ENCODE measurements at regions not wholly inside any gene's neighbourhood (a gene's known extent, or its start where the extent isn't known, plus 50 kb on each side); places are given as distances from the start of the nearest gene placed in this dataset.

- Histone ChIP-seq H3K9me3 (ENCODE audit: insufficient read depth, low read depth, low read length) (no peaks in the 10 kb centered on the region), H4K12ac (ENCODE audit: low read depth, low read length) (no peak overlapping the region), H3K79me2 (ENCODE audit: control insufficient read depth, insufficient read depth, low read length, poor library complexity) (no peaks in the 10 kb centered on the region), H3K27ac (ENCODE audit: low read depth, low read length) (no peak overlapping the region), H4K8ac (ENCODE audit: low read depth, low read length) (no peak overlapping the region), H3K14ac (ENCODE audit: low read length) (no peak overlapping the region), H3K4me3 (ENCODE audit: low read depth, low read length) (no peak overlapping the region), H2BK120ac (ENCODE audit: insufficient read depth, low read length, poor library complexity) (no peak overlapping the region), H2BK5ac (ENCODE audit: low read depth, low read length, poor library complexity) (no peak overlapping the region), H4K91ac (ENCODE audit: low read depth, low read length) (no peak overlapping the region), H3K4me2 (ENCODE audit: low read length) (no peak overlapping the region), H3K23ac (ENCODE audit: low read length) (no peak overlapping the region), H2AK5ac (ENCODE audit: low read length) (no peak overlapping the region), H2BK12ac (ENCODE audit: low read length) (no peak overlapping the region), H3K4me1 (ENCODE audit: control insufficient read depth in 1 of 2, insufficient read depth in 2 of 2, low read length in 2 of 2) (peaks cover 0 to 5% of the 10 kb centered on the region in 2 experiments), H2AFZ (ENCODE audit: insufficient read depth, low read length, poor library complexity) (no peak overlapping the region), H3K9ac (ENCODE audit: low read length) (no peak overlapping the region), H3K4ac (ENCODE audit: low read depth, low read length) (no peak overlapping the region), H3K36me3 (ENCODE audit: control insufficient read depth in 1 of 2, insufficient read depth in 2 of 2, low read length in 2 of 2) (no peaks in the 10 kb centered on the region), H3K79me1 (ENCODE audit: low read length) (no peaks in the 10 kb centered on the region), H3K18ac (ENCODE audit: low read length) (no peak overlapping the region), H3K27me3 (ENCODE audit: insufficient read depth, low read length) (no peaks in the 10 kb centered on the region)
- WGBS (ENCODE audit: extremely low coverage, insufficient coverage, insufficient read length) = no CpG with 5 or more reads among the region's 2 CpGs
- no peak for DNase-seq
These were observed 279.0 kb upstream of the EPHA3 start for GRCh38 chr3:88828466-88828865.

- H3K79me2 ChIP-seq (ENCODE audit: control insufficient read depth, insufficient read depth, low read length, poor library complexity) = no peaks in the 10 kb centered on the region
- H3K4ac ChIP-seq (ENCODE audit: low read depth, low read length) = no peak overlapping the region
- H3K9ac ChIP-seq (ENCODE audit: low read length) = no peak overlapping the region
- no peak overlapping the region for H2BK5ac ChIP-seq (ENCODE audit: low read depth, low read length, poor library complexity)
- H3K27ac ChIP-seq (ENCODE audit: low read depth, low read length) = no peak overlapping the region
- no peak overlapping the region for H2BK120ac ChIP-seq (ENCODE audit: insufficient read depth, low read length, poor library complexity)
- no peak overlapping the region for H2AK5ac ChIP-seq (ENCODE audit: low read length)
- no peak overlapping the region for H2AFZ ChIP-seq (ENCODE audit: insufficient read depth, low read length, poor library complexity)
- H3K79me1 ChIP-seq (ENCODE audit: low read length) = no peaks in the 10 kb centered on the region
- H3K14ac ChIP-seq (ENCODE audit: low read length) = no peak overlapping the region
- DNase-seq = no peak
- H2BK12ac ChIP-seq (ENCODE audit: low read length) = no peak overlapping the region
- H3K4me3 ChIP-seq (ENCODE audit: low read depth, low read length) = no peak overlapping the region
- no peaks in the 10 kb centered on the region for H3K36me3 ChIP-seq (ENCODE audit: control insufficient read depth in 1 of 2, insufficient read depth in 2 of 2, low read length in 2 of 2)
- H3K4me1 ChIP-seq (ENCODE audit: control insufficient read depth in 1 of 2, insufficient read depth in 2 of 2, low read length in 2 of 2) = no peaks in the 10 kb centered on the region
- H3K27me3 ChIP-seq (ENCODE audit: insufficient read depth, low read length) = no peaks in the 10 kb centered on the region
- no peak overlapping the region for H3K23ac ChIP-seq (ENCODE audit: low read length)
- H4K8ac ChIP-seq (ENCODE audit: low read depth, low read length) = no peak overlapping the region
- no peaks in the 10 kb centered on the region for H3K9me3 ChIP-seq (ENCODE audit: insufficient read depth, low read depth, low read length)
- no peak overlapping the region for H4K91ac ChIP-seq (ENCODE audit: low read depth, low read length)
- no peak overlapping the region for H3K4me2 ChIP-seq (ENCODE audit: low read length)
- no peak overlapping the region for H3K18ac ChIP-seq (ENCODE audit: low read length)
- H4K12ac ChIP-seq (ENCODE audit: low read depth, low read length) = no peak overlapping the region
- WGBS (ENCODE audit: extremely low coverage, insufficient coverage, insufficient read length) = no CpG with 5 or more reads among the region's 2 CpGs
These were observed 254.8 kb upstream of the EPHA3 start for GRCh38 chr3:88852606-88853005.

- Histone ChIP-seq H4K91ac (ENCODE audit: low read depth, low read length) (no peak overlapping the region), H3K27ac (ENCODE audit: low read depth, low read length) (no peak overlapping the region), H3K36me3 (ENCODE audit: control insufficient read depth in 1 of 2, insufficient read depth in 2 of 2, low read length in 2 of 2) (no peaks in the 10 kb centered on the region), H4K12ac (ENCODE audit: low read depth, low read length) (no peak overlapping the region), H3K79me1 (ENCODE audit: low read length) (no peaks in the 10 kb centered on the region), H3K18ac (ENCODE audit: low read length) (no peak overlapping the region), H3K4me1 (ENCODE audit: control insufficient read depth in 1 of 2, insufficient read depth in 2 of 2, low read length in 2 of 2) (no peaks in the 10 kb centered on the region), H3K14ac (ENCODE audit: low read length) (no peak overlapping the region), H3K9ac (ENCODE audit: low read length) (no peak overlapping the region), H3K4me2 (ENCODE audit: low read length) (no peak overlapping the region), H2AK5ac (ENCODE audit: low read length) (no peak overlapping the region), H3K4ac (ENCODE audit: low read depth, low read length) (no peak overlapping the region), H2BK120ac (ENCODE audit: insufficient read depth, low read length, poor library complexity) (no peak overlapping the region), H3K4me3 (ENCODE audit: low read depth, low read length) (no peak overlapping the region), H2AFZ (ENCODE audit: insufficient read depth, low read length, poor library complexity) (no peak overlapping the region), H4K8ac (ENCODE audit: low read depth, low read length) (no peak overlapping the region), H2BK5ac (ENCODE audit: low read depth, low read length, poor library complexity) (no peak overlapping the region), H3K23ac (ENCODE audit: low read length) (no peak overlapping the region), H2BK12ac (ENCODE audit: low read length) (no peak overlapping the region), H3K79me2 (ENCODE audit: control insufficient read depth, insufficient read depth, low read length, poor library complexity) (no peaks in the 10 kb centered on the region), H3K9me3 (ENCODE audit: insufficient read depth, low read depth, low read length) (peaks cover 1% of the 10 kb centered on the region), H3K27me3 (ENCODE audit: insufficient read depth, low read length) (no peaks in the 10 kb centered on the region)
- no peak for DNase-seq
- no CpG with 5 or more reads among the region's 3 CpGs for WGBS (ENCODE audit: extremely low coverage, insufficient coverage, insufficient read length)
These were observed 244.2 kb upstream of the EPHA3 start for GRCh38 chr3:88863196-88863595.

DNA sequence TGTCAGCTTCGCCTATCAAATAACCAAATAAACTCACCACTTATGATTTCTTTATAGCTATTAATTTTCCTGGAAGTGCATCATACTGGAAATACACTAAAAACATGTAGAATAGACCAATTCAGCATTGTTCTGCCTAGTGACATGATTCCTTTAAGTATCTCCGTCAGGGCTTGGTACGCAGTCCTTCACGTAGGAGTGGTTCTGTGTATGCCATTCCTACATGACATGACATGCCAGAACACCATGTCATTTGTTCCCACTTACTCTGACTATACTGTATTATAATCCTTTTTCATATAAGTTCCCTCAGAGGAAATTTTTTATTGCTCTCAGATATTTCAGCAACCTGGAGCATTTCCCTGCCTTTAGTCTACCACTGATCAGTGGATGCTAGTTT is 230.7 kb upstream of the EPHA3 start:
- H3K4me1 ChIP-seq (ENCODE audit: control insufficient read depth in 1 of 2, insufficient read depth in 2 of 2, low read length in 2 of 2) = no peaks in the 10 kb centered on the region
- no peak overlapping the region for H3K4me3 ChIP-seq (ENCODE audit: low read depth, low read length)
- no peak overlapping the region for H2BK5ac ChIP-seq (ENCODE audit: low read depth, low read length, poor library complexity)
- WGBS (ENCODE audit: extremely low coverage, insufficient coverage, insufficient read length) = no CpG with 5 or more reads among the region's 4 CpGs
- H3K79me2 ChIP-seq (ENCODE audit: control insufficient read depth, insufficient read depth, low read length, poor library complexity) = no peaks in the 10 kb centered on the region
- H3K4ac ChIP-seq (ENCODE audit: low read depth, low read length) = no peak overlapping the region
- DNase-seq = no peak
- H4K12ac ChIP-seq (ENCODE audit: low read depth, low read length) = no peak overlapping the region
- H2BK12ac ChIP-seq (ENCODE audit: low read length) = no peak overlapping the region
- no peak overlapping the region for H2AFZ ChIP-seq (ENCODE audit: insufficient read depth, low read length, poor library complexity)
- no peak overlapping the region for H3K9ac ChIP-seq (ENCODE audit: low read length)
- H3K79me1 ChIP-seq (ENCODE audit: low read length) = no peaks in the 10 kb centered on the region
- H3K27ac ChIP-seq (ENCODE audit: low read depth, low read length) = no peak overlapping the region
- no peak overlapping the region for H4K8ac ChIP-seq (ENCODE audit: low read depth, low read length)
- no peaks in the 10 kb centered on the region for H3K9me3 ChIP-seq (ENCODE audit: insufficient read depth, low read depth, low read length)
- H3K14ac ChIP-seq (ENCODE audit: low read length) = no peak overlapping the region
- H2AK5ac ChIP-seq (ENCODE audit: low read length) = no peak overlapping the region
- no peak overlapping the region for H4K91ac ChIP-seq (ENCODE audit: low read depth, low read length)
- H2BK120ac ChIP-seq (ENCODE audit: insufficient read depth, low read length, poor library complexity) = no peak overlapping the region
- no peak overlapping the region for H3K23ac ChIP-seq (ENCODE audit: low read length)
- no peaks in the 10 kb centered on the region for H3K36me3 ChIP-seq (ENCODE audit: control insufficient read depth in 1 of 2, insufficient read depth in 2 of 2, low read length in 2 of 2)
- H3K4me2 ChIP-seq (ENCODE audit: low read length) = no peak overlapping the region
- no peak overlapping the region for H3K18ac ChIP-seq (ENCODE audit: low read length)
- H3K27me3 ChIP-seq (ENCODE audit: insufficient read depth, low read length) = no peaks in the 10 kb centered on the region

Measured in trophoblast cell (in vitro differentiated cells and primary cell).